ENCODE measurements at regions not wholly inside any gene's neighbourhood (a gene's known extent, or its start where the extent isn't known, plus 50 kb on each side); places are given as distances from the start of the nearest gene placed in this dataset.

DNA sequence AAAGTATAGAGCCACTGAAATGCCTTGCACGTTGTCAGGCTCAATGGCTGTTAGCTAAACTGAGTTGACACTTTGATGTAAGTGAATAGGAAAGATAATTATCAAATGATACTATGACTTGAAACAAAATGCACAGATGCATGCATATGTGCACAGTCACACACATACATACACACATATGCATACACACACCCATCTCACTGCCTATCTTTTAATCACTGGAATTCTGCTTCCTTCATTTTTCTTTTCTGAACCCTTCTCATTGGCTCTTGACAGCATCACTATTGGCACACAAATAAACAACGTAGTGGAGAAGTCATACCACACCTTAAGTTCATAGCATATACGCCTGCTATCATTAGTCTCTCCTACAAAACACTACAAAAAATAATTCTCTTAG lies 154.9 kb upstream of the NCKAP5 start:
- DNase-seq: no peak

DNA sequence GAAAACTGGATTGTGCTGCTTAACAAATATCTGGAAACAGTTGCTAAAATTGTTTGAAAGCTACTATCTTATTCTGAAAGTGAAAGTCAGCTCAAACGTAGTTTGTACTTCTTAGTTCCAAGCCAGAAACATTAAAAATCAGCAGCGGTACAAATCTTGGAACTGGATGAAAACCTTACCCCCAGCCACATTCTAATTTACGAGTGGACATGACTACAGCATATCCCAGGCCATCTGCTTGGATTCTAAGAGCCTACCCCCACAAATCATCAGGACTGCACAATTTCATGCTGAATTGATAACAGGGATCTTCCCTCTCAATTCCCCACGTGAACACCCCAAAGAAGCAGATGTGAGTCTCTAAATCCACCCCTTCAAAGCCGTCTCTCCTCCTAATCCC lies 158.7 kb upstream of the NCKAP5 start:
- no peak for DNase-seq

DNA sequence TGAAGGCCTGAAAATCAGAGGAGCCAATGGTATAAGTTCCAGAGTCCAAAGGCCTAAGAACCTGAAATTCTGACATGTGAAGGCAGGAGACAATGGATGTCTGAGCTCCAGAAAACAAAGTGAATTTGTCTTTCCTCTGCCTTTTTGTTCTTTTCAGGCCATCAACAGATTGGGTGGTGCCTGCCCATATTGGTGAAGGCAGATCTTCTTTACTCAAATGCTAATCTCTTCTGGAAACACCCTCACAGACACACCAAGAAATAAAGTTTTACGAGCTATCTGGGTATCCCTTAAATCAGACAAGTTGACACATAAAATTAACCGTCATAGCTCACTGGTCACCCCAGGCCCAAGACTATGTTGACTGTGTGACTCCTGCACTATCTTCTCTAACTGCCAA lies 163.8 kb upstream of the NCKAP5 start:
- no peak for DNase-seq

DNA sequence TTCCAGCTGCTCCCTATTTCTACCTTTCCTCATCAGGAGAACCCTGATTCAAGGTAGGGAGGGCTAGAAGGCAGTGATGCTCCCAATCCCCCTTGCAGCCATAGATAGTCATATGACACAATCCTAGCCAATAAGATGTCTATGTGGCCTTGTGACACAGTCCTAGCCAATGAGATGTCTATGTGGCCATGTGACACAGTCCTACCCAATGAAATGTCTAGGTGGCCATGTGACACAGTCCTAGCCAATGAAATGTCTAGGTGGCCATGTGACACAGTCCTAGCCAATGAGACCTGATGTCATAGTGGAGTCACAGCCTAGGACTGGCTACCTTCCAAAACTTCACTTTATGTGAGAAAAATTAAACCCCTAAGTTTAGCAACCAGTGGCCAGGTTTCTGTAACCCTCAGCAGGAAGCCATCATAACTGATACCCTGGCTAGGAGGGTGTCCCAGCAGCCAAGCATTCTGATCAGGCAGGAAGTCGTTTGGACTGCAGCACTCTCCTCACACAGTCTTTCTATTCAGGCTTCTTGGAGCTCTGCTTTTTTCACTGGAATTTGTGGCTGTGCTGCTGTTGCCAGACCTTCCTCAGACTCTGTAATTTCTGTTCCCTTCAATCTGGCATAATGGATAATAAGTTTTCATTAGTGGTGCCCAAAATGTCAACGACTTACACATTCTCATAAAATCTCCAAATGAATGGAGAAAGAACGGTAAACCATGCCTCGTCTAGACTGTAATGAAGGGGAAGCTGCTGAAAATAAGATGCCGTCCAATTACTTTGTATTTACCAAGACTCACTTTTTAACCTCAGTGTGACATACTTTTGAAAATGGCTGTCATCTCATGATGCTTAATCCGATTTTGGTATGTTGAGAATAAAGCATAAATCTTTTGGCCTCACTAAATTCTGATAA lies 165.0 kb upstream of the NCKAP5 start:
- DNase-seq: no peak

DNA sequence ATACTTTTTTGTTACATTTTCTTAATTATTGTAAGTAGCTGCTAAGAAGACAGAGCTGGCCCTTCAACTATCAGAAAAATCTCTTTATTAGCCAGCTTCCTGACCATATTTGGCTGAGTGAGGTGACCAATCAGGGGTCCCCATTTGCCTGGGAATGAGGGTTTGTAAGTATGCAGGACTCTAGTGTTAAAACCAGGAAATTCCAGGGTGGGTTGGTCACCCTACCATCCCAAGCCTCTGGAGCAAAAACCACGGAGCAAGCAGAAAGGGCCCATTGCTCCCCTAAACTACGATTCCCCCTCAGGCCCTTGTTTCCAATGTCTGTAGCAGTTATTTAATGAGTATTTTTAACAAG lies 165.6 kb upstream of the NCKAP5 start:
- no peak for DNase-seq

DNA sequence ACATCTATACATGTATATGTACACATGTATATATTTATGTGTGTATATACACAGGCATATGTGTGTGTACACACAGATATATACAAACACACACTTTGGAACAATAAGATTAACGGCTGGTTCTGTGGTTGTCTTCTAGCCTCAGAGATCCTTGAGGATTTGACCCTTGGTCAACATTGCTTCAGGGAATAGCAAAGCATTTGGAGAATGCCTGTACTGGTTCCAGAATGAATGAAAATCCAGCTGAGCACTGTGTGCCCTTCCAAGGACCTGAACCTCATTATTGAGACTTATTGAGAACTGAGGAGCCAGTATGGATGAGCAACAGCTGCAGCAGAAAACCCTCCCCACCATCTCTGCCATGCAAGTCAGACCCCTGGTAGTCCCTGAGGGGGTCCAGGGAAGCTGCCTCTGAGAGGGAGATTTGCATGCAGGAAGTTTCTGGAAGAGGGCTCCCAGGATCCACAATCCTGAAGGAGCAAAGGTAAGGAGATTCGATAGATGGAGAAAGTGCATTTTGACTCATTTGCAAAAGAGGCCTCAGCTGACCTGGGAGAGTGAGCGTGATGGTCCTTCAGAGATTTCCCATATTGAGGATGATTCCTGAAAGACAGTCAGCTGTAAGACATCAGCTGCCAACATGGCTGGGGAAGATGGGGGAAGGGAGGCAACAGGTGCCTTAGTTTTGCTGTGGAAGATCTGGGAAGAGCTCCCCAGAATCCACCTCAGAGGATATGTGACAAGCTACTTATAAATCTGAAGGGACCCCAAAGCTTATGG lies 166.6 kb upstream of the NCKAP5 start:
- DNase-seq: no peak

DNA sequence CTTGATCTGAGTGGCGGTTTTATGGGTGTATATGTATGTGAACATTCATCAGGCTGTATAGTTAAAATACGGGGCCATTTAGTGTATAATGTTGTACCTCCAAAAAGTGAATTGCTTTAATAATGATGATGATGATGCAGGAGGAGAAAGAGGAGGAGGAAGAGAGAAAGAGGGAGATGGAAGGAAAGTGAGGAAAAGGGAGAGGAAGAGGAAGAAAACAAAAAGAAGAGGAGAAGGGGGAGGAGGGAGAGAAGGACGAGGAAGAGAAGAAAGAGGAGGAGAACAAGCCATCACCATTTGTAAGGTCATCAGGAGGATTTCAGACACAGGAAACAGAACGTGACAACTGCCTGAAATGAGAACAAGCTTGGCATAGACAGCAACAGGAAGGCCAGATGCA lies 168.4 kb upstream of the NCKAP5 start:
- DNase-seq: no peak

DNA sequence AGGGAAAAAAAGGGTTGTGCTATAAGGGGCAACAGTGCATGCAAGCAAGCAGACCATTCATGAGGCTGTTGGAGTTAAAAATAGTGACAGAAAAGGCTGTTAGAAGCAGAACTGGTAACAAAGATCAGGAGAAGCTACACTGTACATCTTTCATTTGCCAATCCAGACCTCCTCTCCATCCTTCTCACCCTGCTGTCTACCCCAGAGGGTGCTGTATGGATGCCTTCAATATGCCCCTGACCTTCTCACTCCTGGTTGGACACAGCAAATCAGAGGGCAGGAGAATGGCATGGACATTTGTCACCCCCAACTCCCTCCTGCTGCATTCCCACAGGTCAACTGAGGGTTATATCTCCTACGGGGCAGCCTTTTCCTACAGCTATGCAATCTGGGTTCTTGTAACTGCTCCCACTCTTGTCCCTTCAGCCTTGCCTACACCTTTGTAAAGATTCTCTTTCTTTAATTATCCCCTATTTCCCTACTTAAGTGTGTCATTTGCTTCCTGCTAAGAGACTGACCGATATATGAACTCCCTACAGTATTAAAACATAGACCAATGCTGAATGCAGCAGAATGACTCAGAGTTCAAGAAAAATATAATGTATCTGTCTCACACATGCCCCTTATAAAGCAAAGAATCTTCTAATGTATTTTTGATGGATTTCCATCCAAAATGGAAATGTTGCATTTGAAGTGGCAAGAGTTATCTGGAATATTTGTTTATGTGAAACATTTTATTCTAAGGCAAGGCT lies 169.2 kb upstream of the NCKAP5 start:
- DNase-seq: no peak

DNA sequence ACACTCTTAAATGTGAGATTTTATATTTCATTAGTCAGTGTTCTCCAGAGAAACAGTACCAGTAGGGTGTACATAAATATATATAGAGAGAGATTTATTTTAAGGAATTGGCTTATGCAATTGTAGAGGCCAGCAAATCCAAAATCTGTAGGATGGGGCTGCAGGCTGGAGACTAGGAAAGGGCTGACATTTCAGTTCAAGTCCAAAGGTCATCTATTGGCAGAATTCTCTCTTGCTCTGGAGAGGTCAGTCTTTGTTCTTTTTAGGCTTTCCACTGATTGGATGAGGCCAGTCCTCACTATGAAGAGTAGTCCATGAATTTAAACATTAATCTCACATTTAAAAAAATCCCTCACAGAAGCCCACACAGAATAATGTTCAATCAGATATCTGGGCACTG lies 170.8 kb upstream of the NCKAP5 start:
- DNase-seq: no peak

DNA sequence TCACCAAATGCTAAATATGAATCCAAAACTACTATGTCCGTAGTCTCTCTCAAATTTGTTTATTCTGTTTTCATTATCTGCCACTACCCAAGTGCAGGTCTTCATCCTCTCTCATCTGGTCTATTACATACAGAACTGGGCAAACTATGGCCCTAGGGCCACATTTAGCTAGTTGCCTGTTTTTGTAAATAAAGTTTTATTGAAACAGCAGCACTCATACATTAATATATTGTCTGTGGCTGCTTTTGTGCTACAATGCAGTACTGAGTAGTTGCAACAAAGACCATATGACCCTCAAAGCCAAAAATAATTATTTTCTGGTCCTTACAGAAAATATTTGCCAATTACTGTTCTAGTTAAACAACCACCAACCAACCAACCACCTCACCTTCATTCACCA lies 172.2 kb upstream of the NCKAP5 start:
- DNase-seq: no peak

DNA sequence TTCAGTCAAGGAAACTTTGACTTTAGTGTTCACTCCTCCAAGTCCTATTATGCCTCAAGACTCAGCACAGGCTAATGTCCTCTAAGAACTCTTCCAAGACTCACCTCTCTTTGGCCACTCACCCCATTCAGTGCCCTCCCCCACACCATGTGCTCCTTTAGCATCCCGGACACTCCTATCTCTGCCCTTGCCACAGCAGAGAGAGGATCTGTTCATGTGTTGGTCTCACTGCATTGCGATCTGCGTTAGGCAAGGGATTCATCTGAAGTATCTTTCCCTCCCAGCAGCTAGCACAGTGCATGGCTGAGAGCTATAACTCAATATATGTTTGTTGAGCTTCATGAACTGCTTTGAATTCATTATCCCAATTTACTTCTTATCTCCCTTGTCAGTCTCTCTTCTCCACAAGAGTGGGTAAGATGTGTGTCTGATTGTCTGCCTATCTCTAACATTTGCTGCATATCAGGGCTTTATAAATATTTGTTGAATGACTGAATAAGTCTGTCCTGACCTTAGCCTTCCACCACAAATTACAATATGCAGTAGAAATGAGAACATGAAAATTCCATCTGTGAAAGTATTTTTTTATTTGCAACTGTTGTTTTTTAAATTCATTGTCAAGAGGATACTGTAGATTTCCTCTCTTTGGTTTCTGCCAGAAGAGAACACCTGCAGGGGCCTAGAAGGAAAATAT lies 179.9 kb upstream of the NCKAP5 start:
- no peak for DNase-seq

DNA sequence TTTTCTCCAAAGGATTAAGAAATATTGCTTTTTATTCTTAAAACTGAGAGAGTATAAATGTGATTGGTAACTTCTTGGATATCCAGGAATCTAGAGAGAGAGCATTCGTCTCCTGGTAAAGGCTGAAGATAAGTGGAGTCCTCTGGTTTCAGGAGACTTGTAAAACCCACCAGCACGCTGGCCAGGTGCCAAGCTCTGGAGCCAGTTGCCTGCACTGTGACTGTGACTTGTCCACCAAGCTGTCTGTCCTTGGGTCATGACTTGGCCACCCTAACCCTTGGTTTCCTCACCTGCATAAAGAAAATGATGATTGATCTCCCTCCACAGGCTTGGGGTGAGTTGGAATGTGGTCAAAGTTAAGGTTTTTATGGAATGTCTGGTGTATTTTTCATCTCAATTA lies 185.4 kb upstream of the NCKAP5 start:
- no peak for DNase-seq

DNA sequence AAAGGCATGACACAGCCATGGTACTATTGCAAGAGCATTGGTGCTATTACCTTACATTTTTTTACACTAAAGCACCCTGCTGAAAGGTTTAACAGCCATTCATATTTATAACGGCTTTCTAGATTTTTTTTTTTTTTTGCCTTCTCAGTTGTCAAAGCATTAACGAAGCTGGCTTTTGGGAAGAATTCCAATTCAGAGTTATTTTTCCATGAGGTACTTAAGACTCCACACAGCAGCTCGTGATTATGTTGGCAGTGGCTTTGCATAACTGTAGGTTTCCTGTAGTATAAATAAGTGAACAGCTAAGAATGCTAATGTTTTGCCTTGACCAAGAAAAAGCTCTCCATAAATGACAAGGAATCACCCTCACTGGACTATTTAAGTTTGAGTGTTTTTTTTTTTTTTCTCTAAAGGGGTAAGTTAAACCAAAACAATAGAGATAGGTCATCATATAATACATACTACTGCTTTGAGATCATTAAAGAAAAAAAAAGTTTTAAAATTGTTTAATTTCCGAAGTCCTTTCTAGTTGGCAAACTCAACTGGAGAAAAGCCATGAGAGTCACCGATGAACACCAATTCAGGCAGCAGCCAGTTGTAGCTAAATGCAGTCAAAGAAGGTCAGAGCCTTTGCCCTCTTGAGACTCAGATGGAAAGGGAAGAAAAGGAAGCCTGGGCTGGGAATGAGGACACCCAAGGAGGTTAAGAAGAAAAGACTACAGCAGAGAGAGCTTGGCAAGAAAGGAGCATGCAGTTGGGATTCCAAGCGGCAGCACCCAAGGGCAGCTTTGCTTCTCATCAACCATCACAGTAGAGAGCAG lies 187.4 kb upstream of the NCKAP5 start:
- no peak for DNase-seq

DNA sequence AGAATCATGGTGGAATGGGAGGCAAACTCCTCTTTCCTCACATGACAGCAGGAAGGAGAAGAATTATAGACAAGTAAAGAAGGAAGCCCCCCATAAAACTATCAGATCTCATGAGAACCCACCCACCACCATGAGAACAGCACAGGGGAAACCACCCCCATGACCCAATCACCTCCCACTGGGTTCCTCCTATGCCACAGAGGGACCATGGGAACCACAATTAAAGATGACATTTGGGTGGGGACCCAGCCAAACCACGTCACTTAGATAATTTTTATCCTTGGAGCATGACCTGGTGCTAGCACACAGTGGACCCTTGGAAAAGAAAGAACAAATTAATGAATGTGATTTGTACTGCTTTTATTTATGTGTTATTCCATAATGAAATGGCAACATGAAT lies 188.6 kb upstream of the NCKAP5 start:
- no peak for DNase-seq

DNA sequence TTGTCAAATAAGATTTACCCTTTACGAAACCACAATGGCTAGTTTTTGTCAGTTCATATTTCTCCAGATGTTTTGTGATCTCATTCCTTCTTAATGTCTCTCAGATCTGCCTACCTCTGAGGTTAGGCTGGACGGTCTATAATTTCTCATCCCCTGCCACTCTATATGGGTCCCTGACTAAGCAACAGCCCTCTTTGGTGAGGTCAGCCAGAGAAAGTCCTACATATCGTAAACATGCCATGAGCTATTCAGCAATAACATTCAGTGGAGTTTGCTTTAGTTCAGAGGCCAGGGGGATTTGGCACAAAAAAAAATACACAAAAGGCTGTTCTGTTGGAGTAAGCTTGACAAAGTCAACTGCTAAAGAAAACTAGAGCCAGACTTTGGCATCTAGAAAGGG lies 192.1 kb upstream of the NCKAP5 start:
- DNase-seq: no peak

DNA sequence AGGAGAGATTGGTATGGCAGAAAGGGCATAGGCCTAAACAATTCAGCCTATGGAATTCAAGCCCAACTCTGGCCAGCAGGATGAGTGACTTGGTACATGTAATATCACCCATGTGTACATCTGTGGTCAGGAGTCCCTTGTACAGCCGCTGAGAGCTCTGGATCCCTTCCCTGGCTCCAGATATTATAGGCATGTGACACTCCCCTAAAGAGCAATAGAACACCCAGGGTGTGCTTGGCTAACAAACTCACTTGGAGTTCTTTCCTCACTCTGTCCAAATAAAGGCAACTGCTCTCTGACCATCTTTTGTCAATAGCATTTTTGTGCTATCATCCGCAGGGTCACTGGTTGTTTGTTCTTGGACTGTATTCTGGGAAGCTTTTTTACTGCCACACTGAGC lies 197.4 kb upstream of the NCKAP5 start:
- DNase-seq: no peak

DNA sequence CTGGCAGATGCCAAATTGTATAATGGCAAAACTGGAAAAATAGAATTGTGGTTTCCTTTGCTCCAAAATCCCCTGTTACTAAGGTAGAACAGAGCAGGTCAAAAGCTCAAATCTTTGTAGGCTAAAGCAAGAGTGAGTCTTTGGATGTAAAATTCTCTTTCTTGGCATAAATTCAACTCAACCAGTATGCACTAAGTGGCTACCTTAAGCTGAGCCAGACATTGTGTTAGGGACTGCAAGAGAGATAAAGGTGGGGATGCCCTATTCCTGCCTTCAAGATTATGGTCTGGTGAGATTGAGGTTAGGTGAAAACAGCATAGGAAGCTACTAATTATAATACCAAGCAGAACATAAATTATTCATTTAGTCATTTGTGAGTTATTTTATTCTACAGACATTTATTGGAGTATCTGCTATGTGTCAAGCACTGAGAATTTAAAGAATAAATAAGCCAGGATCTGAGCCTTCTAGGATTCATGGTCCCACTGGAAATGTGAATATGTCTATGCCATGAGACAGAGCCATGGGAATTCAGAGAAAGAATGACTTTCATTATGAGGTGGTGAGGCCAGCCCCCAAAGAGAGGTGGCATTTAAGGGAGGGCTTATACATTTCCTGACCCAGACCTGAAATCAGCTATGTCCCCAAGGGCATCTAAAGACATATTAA lies 198.0 kb upstream of the NCKAP5 start:
- no peak for DNase-seq

DNA sequence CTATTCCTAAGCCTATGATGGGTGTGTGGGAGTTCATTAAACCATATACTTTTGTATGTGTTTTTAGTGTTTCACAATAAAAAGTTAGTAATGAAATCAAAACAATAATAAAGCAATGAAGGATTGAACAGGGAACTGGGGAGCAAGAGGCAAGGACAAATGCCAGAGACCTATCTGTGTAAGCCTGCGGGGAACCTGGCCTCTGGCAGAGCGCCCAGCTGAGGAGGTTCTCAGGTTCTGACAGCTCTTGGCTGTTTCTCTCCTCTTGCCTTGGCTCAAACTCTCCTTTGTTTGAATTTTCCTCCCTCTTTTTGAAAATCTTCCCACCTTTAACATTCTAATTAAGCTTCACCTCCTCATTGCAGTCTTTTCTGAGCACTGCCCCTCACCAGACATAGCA lies 200.0 kb upstream of the NCKAP5 start:
- no peak for DNase-seq

DNA sequence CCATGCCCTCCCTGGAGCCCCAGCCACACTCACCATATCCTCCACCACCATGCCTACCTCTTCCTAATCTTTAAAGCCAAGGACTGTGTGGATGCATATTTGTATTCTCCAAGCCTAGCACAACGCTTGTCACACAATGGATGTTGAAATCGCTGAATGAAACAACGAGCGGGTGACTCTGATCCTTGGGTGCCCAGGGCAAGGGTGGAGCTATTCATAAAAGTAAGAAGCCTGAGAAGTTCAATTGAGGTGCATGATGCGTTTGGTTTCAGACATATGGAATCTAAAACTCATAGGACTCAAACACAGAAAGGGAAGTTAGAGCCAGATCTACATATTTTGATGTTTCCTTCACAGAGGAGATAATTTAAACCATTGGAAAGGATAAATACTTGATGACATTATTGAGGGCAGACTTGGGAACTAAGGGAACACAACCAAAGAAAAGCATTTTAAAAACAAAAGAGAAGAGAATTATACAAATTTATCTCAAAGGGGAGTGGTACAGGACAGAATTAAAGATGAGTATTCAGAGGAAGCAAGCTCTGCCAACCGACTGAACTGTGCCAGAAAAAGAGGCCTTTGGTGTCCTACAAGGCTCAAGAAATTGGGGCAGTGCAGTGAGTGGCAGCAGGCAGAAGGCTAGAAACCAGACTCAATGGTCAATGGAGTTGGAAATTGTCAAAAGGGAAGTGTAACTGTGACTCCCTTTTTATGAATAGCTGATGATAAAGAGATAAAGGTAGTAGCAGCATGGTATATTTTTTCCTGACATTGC lies 200.6 kb upstream of the NCKAP5 start:
- DNase-seq: no peak

DNA sequence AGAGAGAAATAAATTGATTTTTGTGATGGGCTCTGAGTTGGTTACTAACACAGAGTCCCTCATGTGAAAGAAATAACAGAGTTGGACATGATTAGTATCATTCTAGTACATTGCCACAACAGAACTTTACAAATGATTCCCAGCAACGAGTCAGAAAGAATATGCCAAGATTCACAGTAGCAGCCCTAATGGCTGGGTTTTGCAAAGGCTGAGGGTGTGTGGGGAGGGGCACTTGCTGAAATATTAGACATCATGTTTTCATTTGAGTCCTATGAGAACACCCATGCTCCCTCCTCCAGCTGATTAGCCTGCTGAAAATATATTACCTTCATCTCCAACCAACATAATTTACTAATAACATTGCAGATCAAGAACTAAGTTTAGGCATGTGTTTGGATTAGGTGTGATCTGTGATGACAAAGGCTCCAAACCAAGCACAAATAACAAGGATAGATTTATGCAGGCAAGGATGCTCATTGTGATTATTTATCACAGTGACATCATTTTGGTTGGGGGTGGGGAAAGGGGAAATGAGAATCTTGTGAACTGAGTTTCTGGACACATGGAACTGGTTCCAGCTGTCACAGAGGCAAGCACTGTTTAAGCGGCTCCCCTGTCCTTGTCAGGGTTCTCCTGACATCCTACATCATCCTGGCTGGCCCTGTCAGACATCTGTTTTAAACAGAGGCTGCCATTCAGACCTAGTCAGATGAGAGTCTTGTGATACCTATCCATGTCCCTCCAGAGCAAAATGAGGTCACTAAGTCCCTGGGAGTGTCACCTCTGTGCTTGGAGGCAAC lies 205.8 kb upstream of the NCKAP5 start:
- DNase-seq: no peak
